HG03457 (cell line): ENCODE measurements at regions not wholly inside any gene's neighbourhood (a gene's known extent, or its start where the extent isn't known, plus 50 kb on each side); places are given as distances from the start of the nearest gene placed in this dataset.

Experiments used
- ATAC-seq: cut with Tn5 transposase; IDR thresholded peaks from one replicate; pipeline ENCODE4 v1.9.1; 2021; ENCODE audit warnings: moderate number of reproducible peaks; ENCODE audit not compliant: unreplicated experiment

DNA sequence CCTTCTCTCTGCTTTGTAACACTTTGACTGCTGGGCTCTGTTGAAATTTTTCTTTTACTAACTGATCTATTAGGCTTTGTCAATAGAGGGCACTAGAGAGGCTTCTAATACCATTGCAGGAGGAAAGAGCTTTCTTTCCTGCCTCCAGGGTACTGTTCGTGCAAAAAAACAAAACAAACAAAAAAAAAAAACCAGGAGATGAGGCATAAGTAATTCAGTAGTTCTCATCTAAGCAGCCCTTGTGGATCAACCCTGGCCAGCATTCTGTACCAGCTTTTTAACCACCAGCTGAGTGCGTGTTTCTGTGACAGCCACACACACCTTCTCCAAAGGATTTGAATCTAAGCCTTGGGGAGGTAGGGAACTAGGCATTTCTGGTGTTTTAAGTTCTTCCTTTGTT is 1707.6 kb upstream of the SLC10A2 start:
- no peak for ATAC-seq

DNA sequence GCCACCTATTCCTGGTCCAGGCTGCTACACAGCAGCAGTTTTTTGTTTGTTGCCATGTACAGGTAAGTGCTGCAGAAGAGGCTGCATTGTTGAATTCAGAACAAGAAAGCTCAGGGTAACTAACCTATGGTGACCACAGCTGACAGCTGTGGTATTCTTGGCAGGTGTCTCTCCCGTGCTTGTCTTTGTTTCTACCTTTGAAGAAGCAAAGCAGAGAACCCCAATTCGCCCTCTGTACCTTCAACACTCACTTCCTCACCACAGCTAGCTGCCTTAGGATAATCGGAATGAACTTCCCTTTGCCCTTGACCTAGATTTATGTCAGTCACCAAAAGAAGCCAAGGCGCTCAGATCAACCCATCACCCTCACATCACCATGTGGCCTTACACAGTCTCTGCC is 1703.3 kb upstream of the SLC10A2 start:
- ATAC-seq: no peak

DNA sequence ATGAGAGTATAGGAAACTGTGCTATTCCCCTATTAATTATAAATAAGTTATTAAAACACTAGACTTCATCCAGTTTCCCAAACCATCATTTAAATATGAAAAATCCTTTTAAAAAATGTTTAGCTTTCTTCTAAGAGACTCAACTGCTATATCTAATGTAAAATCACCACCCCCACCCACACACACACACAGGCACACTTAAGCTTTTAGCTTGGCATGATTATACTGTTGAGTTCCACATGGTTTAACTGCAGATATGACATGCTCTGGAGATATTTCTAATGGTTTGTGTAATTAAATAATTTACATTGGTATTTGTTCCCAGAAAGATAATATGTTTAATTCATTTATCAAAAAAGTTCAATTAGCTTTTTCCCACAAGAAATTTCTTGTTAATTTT is 1700.1 kb upstream of the SLC10A2 start:
- ATAC-seq: no peak

DNA sequence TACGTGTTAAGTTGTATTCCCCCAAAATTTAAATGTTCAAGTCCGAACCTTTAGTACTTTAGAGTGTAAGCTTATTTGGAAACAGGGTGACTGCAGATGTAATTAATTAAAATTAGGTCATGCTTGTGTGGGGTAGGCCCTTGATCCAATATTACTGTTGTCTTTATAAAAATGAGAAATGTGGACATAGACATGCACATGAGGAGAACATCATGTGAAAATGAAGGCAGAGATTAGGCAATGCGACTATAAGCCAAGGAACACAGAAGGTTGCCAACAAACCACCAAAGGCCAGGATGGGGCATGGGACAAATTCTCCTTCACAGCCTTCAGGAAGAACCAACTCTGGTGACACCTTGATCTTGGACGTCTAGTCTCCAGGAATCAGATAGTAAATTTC is 1698.4 kb upstream of the SLC10A2 start:
- ATAC-seq: no peak

DNA sequence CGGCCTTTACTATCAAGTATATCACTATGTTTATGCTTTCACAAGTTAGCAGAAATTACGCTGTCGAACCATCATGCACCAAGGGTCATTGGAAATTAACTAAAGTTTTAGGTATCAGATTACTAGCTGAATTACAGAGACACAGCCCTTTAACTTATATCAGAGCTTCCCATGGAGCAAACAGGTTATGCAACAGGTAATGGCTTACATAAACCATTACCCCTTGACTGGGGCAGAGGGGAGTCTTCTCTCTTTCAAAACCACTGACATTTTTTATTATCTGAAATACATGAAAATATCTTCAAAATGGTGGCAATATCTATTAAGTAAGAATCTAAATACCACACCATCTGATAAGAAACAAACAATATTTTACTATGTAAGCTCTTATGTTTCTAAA is 1692.9 kb upstream of the SLC10A2 start:
- ATAC-seq: no peak

DNA sequence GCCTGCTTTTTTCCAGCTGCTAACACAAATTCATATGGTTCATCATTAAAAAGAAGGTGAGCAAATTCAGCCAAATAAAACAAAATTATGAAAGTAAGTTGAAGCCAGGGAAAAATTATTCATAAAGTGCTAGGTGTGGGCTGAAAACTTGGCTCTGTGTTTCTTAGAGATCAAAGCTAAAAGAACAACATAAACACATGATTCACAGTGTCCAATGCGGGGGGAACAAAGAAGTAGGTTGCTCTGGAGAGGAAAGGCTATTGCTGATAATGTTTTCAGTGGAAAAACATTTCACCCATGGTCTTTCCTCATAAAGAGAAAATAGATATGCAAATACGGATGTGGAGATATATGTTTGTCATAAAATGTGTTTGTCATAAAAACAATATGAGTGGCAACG is 1691.5 kb upstream of the SLC10A2 start:
- ATAC-seq: no peak

DNA sequence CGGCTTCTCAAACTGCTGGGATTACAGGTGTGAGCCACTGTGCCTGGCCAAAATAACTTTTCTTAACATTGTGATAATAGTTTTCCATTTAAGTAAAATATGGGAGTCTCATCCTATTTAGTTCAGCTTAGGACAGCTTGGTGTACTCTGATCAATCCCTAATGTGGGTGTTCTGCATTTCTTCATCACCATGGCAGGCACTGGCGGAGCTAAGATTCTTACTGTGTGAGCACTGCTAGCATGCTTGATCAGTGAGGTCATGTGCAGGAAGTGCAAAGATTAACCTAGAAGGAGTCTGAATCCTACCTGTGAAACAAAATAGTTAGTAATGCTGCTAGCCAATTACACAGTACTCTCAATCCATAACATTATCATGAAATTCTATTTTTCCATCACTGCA is 1684.2 kb upstream of the SLC10A2 start:
- ATAC-seq: no peak

DNA sequence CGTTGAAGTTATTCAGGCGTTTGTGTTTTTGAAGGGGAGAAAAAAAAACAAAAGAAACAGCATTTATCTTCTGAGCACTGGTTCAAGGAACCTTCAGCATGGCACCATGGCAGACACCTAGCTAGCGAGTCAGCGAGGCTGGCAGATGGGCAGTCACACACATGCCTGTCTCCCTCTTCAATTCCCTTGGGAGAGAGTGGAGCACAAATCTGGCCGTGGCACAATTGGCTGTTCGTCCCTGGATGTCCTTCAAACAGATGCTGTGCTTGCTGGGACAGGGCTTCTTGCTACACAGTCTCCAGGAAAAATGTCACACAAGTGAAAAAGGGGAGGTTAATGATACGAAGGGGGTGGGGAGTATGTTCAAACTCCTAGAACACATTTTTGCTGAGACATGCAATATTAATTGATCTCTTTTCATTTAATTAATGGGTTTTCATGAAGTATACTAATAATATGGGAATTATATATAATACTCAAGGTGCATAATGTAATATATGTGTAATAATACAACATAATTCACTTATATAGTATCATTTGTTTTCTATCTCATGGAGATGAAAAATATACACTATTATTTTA is 1674.5 kb upstream of the SLC10A2 start:
- no peak for ATAC-seq

DNA sequence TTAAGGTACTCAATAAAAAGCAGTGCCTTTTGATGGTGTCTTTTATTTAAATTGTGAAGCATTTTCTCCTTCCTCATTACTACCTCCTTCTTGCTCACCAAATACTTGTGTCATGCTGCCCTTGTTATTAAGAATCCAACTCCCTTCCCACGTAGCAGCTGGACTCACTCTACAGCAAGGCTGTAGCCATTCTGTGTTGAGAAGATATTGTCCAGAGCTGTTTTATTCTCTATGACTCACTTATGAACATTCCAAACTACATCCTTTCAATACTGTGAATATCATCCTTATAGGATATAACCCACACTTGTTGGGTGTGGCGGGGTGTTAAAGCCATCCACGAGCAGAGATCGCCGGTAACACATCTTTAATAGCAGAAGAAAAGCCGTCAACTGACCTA is 1671.5 kb upstream of the SLC10A2 start:
- ATAC-seq: no peak

DNA sequence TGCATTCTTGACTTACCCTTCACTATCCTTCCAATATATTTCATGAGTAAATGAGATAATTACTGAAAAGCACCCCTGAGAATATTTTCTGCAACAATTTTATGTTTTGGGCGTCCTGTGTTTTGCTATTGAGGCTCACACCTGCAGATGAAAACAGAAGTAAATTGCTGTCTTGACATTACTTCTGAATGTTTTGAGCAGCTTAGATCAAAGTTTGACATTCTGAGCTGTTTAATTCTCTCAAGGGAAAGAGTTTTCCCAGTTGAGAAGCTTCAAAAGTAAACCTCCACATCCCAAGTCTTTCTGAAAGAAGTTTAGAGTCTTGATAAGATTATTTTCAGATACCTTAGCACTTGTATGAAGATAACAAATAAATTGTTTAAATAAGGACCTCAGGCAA is 1667.2 kb upstream of the SLC10A2 start:
- ATAC-seq: no peak

DNA sequence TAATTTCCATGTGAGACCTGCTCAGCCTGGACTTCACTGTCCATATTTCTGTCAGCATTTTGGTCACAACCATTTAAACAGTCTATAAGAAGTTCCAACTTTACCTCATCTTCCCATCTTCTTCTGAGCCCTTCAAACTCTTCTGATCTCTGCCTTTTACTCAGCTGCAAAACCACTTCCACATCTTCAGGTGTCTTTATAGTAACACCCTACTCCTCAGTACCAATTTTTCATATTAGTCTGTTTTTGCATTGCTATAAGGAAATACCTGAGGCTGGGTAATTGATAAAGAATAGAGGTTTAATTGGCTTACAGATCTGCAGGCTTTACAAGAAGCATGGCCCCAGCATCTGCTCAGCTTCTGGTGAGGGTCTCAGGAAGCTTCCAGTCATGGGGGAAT is 1648.9 kb upstream of the SLC10A2 start:
- ATAC-seq: no peak

DNA sequence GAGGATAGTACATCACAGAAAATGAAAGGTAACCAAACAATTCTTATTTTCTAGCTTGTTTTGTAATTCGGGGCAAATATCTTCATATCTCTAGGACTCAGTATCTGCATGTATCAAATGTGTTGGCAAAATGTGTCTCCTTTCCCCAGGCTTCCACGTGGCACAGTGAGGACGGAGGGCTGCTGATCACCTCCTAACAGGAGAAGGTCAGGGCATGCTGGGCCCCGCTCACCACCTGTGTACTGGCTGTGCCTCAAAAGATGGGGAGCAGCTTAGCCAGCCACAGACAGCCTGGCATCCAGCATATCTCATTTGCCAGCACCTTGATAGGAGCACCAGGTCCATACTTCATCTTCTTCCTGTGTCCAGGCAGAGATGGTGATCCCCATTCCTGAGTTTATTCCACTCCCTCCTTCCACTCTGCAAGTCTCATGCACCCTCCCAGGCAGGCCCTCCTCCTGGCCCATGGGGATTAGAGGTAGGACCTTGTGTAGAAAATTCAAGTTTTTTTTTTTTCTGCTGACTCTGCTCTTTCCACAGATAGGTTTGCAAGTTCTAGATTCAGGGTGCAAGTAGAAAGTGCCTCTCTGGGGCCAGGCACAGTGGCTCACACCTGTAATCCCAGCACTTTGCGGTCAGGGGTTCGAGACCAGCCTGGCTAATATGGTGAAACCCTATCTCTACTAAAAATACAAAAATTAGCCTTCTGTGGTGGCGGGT is 1639.0 kb upstream of the SLC10A2 start:
- ATAC-seq: no peak

DNA sequence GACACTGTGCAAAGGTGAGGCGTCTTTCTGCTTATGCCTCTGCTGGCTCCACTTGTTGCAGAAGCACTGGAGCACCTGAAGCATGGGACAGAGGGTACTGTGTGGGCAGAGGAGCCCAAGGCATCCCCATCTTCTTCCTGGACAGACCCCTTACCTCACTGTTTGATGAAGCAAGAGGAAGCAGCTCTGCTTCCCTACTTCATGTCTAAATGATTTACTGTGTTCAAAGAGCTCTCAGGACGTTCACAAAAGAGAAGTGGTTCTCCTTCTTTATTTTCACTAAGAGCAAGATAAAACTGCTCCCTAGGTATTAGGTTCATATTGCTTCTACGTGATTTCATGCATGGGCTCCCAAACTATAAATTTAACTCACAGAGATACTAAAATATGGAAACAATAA is 1635.4 kb upstream of the SLC10A2 start:
- ATAC-seq: no peak

DNA sequence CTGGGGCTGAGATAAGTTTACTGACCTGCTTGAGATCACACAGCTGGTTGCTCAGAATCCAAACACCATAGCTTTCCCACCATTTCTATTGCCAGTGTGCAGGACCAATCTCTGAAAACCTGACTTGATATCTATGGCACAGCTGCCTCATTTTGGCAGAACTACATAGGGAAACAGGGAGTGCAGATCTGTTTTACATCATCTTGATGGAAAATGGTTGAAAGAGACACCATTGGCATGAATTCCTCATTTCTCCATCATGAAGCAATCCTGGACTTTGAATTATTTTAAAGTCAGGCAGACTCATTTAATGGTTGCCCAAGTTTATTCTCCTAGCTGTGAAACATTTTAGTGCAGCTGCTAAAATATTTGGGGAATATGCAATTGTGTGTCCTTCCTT is 1628.2 kb upstream of the SLC10A2 start:
- ATAC-seq: no peak

DNA sequence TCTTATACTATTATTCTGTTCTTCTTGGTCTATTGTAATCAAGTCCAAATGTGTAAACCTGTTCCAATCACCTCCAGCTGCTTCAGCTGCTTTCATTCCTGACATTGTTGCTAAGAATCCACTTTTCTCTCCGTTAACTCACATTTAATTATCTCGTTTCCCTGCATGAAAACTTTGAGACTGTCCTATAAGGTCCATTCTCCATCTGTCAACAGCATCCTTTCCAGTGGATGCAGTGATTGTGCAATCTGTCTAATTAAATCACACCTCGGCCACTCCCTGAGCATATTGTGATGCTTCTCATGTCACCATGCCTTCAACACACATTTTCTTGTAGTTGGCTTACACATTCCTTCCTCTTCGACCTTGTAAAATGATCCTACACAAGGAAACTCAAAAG is 1626.9 kb upstream of the SLC10A2 start:
- ATAC-seq: no peak

DNA sequence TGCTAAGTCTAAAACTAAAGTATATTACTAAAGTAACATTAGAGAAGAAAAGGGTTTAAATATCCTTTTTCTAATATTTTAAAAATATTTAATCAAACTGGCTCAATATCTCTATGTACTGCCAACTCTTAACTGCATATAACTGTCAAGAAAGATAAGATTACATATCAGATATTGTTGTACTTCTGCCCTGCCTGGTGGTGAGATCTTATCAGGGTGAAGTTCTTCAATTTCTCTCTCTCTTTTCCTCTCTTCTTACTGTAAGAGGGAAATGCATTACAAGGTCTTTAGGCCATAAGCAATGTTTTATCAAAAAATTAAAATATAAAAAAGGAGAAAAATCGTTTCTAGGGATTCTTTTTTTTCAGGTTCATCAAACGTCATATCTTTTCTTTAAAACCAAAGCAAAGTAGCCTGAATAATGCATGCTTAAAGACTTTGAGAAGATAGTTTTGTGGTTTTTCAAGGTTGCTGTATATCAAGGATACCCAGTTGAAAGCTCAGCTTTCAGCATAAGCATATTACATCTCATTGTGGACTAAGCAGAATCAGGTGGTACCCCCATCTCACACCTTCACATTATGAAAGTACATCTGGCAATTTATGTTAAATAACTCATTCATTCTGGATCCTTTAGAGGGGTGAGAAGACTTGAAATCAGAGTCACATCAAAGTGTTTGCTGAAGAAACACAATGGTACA is 1625.7 kb upstream of the SLC10A2 start:
- no peak for ATAC-seq

DNA sequence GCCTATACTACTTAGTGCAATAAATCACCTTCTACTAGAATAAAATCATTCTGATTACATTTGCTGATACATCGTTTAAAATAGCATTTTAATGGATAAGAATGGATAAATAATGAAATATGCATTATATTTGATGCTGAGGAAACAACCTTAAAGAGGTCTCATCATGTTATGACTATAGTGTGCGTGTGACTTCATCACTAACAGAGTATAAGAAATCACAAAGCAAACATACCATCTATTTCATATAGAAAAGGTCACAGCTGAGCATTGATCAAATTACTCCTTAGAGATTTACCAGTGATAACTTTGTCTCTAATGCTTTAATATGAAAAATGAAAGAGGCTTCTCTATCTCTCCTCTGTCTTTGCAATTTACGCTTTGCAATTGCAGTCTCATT is 1620.3 kb upstream of the SLC10A2 start:
- ATAC-seq: no peak

DNA sequence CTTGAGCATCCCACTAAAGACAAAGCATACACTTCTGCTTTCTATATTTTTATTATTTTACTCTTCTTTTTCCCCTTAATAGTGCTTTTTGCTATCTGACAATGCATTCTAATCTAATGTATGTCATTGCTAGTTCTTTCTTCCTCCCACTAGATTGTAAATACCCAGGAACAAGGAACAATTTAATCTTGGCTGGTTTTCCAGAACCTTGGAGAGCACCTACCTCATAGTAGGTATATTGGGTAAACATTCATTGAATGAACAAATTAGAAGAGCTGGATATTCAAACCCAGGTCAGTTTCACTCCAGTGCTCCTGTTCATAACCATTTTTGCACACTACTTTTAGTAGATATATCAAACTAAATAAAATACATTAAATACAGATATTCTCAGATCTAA is 1617.6 kb upstream of the SLC10A2 start:
- no peak for ATAC-seq

DNA sequence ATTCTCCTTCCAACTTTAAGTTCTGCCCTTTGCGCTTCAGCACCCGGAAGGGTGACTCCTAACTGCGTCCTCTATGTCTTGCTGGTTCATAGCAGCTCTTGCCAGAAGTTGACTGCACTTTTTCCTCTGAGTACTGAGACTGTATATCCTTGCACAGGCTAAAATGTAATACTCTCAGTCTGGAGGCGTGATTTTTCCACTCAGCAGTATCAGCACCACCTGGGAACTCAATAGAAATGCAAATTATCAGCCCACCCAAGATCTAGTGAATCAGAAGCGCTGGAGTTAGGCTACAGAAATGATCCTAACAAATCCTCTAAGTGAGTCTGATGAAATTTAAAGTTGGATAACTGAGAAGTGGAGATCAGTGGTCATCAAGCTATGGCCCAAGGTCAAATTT is 1611.9 kb upstream of the SLC10A2 start:
- ATAC-seq: no peak

DNA sequence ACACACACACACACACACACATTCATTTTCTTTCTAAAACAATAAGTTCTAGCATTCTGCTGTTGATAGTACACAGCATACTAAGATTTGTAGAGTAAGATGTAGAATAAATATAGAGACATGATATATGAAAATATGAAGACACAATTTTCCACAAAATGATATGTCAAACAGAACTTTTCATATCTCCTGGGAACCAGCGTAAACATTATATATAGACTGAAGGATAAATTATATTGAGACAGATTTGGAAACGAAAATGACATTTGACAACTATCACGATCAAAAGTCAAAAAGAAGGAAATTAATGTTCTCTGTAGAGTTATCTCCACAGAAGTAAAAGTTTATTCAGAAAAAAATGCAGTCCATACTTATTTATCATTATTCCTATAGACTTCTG is 1605.7 kb upstream of the SLC10A2 start:
- no peak for ATAC-seq

DNA sequence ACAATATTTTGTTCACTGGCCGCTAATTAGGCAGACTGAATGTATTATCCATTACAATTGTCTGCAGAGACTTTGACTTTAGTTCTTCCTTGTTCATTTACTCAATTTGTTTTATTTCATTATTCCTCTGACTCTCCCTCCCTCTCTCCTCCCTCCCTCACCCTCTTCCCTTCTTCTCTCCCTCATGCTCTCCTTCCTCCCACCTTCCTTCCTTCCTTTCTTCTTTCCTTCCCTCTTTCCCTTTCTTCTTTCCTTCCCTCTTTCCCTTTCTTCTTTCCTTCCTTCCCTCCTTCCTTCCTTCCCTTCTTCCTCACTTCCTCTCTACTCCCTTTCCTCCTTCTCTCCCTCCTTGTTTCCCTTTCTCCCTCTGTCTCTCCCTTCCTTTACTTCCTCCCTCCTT is 1591.0 kb upstream of the SLC10A2 start:
- ATAC-seq: no peak

DNA sequence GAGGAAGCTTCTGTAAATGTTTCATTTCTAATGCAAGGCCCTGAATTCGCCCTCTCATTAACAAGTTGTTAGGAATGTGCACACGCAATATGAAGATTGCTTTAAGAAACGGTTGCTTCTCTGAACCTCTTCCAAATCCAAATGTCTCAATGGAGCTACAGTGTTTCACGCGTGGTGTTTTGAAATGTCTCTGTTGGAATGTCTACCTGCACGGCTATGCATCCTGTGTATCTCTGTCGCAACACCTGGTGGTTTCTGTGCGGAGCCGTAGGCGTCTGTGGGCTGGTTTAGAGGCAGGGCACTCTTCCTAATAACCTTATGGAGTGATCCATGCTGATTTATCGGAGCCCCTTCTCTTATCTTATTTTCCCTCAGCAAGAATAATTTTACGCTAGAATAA is 1584.2 kb upstream of the SLC10A2 start:
- no peak for ATAC-seq

DNA sequence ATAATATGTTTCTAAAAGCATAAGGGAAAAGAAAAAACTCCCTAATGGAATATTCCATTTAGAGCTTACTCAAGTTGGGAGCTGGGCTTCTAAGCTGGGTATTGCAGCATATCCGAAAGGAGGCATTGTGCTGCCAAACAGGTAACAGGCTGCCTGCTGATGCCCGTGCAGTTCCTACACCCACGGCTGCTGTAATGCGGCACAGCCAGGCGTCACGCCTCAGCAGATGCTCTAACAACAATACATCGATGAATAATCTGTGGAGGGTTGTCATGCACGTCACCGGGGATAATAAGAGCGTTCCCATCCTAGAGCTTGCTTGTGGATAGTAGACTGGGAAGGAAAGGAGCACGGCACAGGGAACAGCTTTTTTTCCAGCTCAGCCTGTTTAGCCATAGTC is 1582.1 kb upstream of the SLC10A2 start:
- ATAC-seq: no peak
